ENCODE measurements at regions not wholly inside any gene's neighbourhood (a gene's known extent, or its start where the extent isn't known, plus 50 kb on each side); places are given as distances from the start of the nearest gene placed in this dataset.

- TF ChIP-seq CTCF (IDR thresholded peaks at IDR 0.05) (no peak), EP300 (IDR thresholded peaks at IDR 0.05) (no peak)
Measured at GRCh38 chr11:19430754-19431398, 190.1 kb upstream of the E2F8 start.

Data from upper lobe of left lung (tissue), 4 donors.